NCI-H510A (cell line): ENCODE measurements at regions not wholly inside any gene's neighbourhood (a gene's known extent, or its start where the extent isn't known, plus 50 kb on each side); places are given as distances from the start of the nearest gene placed in this dataset.

ENCODE experiments used
- DNase-seq: peaks from one replicate; lab custom pipeline; 2025; lab: John Stamatoyannopoulos, UW

DNA sequence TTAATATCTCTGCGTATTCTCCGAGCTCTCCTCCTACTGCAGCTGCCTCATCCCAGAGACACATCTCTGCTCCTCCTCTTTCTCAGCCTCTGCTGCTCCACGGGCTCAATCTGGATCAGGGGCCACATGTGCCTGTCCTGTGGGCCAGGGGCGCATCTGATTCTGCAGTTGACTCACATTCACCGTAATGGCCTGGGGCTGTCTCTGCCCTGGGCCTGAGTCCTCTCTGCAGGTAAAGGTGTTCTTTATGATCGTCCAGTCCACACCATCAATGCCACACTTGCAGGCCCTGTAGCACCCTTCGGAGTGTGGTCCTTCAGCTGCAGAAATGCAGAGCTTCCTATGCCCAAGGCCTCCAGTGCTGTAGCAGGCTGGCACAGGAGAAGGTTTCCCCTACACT, 154.5 kb downstream of the OAT start:
- DNase-seq = no peak

DNA sequence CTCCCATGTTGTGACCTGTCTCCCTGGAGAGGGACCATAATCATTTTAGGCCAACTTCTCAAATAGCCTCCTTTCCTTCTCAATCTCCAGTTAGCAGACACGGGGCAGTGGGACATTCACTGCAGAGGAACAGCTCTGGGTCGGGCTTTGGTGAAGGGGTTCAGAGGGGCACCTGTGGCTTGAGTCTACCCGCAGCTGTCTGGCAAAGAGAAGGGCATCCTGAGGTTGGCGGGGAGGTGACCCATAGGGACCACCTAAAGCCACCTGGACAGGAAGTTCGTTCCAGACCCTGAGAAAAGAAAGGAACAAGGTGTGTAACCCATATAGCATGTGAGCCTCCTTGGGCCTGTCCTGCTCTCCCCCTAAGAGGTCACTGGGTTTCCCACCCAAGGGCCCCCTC, 155.0 kb downstream of the OAT start:
- no peak for DNase-seq

GRCh38 chr10:124262971-124263370, 155.8 kb downstream of the OAT start:
- no peak for DNase-seq

- DNase-seq = no peak
Measured at GRCh38 chr10:124262234-124262865, 156.4 kb downstream of the OAT start.

DNA sequence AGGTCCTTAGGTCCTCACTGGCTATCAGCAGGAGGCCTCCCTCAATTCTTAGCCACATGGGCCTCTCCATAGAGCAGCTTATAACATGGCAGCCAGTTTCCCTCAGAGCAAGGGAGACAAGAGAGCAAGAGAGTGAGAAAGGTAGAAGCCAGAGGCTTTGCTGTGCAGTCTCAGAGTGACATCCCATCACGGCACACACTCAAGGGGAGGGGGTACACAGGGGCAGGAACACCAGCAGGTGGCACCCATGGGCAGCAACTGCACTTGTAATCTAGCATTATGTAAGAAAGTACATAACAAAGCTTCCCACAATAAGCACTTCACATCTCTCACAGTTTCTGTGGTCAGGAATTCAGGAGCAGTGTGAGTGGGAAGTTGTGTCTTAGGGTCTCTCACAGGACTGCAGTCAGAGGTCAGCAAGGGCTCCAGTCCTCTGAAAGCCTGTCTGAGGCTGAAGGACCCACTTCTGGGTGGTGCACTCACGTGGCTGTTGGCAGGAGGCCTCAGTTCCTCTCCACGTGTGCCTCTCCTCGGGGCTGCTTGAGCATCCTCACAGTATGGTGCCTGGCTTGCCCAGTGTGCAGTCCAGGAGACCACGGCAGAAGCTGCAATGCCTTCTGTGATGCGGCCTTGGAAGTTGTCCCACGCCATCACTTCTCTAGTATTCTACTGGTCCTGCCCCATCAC, 159.4 kb downstream of the OAT start:
- DNase-seq = no peak

DNA sequence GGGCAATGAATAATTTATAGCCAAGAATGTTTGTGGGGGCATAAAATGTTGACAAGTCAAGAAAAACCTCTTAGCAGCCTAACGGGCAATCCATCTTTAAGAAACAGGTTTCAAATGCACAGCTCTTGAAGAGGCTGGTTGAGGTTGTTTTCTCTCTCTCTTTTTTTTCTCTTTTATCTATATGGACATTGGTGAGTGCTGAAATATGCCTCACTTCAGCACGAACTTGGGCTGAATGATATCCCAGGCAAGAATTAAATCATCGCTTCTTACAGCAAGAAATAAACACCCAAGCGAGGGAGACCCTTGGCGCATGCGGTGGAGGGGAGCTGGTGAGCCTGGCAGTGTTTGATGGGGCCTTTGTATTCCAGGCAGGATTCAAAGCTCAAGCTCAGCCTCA, 160.9 kb downstream of the OAT start:
- DNase-seq = no peak

- no peak for DNase-seq
Measured at GRCh38 chr10:124256151-124256550, 162.6 kb downstream of the OAT start.

- DNase-seq = no peak
Measured at GRCh38 chr10:124255556-124255955, 162.2 kb upstream of the CHST15 start.

- DNase-seq = no peak
Measured at GRCh38 chr10:124254490-124254889, 161.1 kb upstream of the CHST15 start.

DNA sequence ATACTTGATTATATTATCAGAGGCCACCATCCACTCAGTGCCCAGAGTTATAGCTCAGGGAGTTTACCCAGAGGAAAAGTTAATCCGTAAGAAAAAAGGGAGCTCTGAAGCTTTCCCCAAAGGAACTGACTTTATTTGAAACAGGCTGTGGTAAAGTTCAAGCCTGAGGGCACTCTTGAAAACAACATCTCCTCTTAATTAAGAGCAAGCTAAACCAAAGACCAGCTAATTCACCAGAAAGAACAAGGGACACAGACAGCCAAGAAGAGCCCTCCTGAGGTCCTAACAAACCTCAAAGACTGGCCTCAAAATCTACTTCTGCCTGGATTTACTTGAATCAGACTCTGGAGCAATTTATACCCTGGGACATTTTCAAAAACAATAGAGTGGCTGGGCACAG, 159.6 kb upstream of the CHST15 start:
- DNase-seq = no peak

- no peak for DNase-seq
Measured at GRCh38 chr10:124252097-124252715, 158.8 kb upstream of the CHST15 start.

DNA sequence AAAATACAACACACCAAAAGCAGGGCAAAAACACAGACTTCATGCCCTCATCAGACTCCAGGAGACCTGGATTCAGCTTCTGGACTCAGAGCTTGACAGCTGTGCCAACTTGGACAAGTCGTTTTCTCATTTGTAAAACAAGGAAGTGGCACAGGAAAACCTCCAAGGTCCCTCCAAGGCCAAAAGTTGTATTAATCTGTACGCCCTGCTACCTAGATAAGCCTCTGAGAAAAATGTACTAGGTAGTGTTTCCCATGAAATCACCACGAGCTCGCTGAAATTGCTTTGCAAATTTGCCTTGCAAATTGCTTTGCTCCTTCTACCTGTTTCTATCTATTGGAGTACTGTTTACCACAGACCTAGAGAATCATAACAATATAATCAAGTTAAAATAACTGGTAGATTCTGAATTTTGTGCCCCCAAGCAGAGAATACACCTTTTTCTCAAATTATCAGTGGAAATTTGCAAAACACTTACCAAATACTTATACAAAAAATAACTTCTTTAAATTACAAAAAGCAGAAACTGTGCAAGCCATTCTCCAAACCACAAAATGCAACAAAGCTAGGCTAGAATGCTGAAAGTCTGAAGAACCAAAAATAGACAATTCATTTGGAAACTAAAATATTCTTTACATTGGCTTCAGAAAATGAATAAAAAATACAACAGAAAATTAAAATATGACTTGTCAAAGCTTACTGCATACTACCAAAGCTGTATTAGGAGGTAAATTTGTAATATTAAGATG, 158.1 kb upstream of the CHST15 start:
- DNase-seq = no peak

- DNase-seq = no peak
Measured at GRCh38 chr10:124250506-124250905, 157.1 kb upstream of the CHST15 start.

GRCh38 chr10:124249812-124250432, 156.5 kb upstream of the CHST15 start:
- no peak for DNase-seq

- no peak for DNase-seq
Measured at GRCh38 chr10:124249196-124249595, 155.8 kb upstream of the CHST15 start.

GRCh38 chr10:124248056-124249045, 155.0 kb upstream of the CHST15 start:
- DNase-seq = no peak

- no peak for DNase-seq
Measured at GRCh38 chr10:124245806-124246440, 152.5 kb upstream of the CHST15 start.

GRCh38 chr10:124245191-124245590, 151.8 kb upstream of the CHST15 start:
- DNase-seq = no peak

DNA sequence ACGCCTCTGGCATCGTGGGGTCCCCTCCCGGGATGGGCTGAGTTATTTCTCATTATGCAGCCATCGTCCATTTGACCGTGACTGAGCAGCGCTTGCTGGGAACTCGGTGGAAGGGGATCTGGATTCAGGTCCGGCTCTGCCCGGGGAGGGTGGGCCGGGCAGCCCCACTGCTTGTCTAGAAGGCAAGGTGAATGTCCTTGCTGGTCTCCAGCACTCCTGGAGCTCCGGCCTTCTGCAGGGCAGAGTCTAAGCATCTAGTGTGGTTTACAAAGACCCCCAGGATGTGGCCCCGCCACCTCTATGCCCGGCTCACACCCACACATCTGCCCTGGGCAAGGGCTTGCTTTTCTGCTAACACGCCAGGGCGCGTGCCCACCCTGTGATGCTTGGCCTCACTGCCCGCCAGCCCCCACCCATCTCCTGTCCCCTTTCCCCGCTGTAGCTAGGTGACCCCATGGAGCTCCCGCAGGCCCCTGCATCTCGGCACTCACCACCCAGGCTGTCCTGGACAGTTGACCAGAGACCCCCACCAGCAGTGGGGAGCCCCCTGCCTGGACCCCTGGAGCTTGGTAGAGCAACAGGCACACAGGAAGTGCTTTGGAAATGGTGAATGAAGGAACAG, 151.0 kb upstream of the CHST15 start:
- no peak for DNase-seq

DNA sequence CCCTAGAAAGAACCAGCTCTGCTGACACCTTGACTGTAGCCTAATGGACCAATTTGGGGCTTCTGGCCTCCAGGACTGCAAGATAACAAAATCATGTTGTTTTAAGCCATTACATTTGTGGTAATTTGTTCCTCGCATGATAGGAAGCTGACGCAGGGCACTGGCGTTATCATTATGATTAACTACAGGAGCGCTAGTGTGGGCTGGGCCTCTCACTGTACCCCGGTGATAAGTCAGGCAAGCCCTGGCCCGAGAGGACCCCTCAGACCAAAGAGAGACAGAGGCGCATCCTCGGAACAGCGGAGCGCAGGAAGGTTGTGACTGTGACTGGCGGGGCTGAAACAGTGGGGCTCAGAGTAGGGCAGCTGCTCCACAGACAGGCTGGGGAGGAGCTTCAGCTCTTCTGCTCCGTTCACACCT, 150.3 kb upstream of the CHST15 start:
- DNase-seq = no peak
